HFF-Myc (cell line): ENCODE measurements at regions not wholly inside any gene's neighbourhood (a gene's known extent, or its start where the extent isn't known, plus 50 kb on each side); places are given as distances from the start of the nearest gene placed in this dataset.
"Not testable (repeated sequence)": the region's sequence is repeated elsewhere in the genome, so short reads cannot be mapped to it uniquely, and the experiment has no call there.

Experiments used
- DNase-seq: peaks from one replicate; pipeline ENCODE4 v3.0.0-alpha.2; 2011; ENCODE audit warnings: low read depth; ENCODE audit errors: extremely low read depth
- H3K4me3 ChIP-seq: replicated peaks from 2 replicates; pipeline ENCODE4 v1.5.1; 2011; ENCODE audit warnings: low read depth, mild to moderate bottlenecking, control low read depth, low read length
- TF ChIP-seq, protein P1 (sequence below): IDR thresholded peaks from 2 replicates; pipeline ENCODE4 v1.5.1; 2012; ENCODE audit warnings: mild to moderate bottlenecking, low read depth, low read length, control low read depth; ENCODE audit errors: missing control alignments

- DNase-seq: no peak
- H3K4me3 ChIP-seq: no peak overlapping the region
- TF ChIP-seq, protein P1, sequence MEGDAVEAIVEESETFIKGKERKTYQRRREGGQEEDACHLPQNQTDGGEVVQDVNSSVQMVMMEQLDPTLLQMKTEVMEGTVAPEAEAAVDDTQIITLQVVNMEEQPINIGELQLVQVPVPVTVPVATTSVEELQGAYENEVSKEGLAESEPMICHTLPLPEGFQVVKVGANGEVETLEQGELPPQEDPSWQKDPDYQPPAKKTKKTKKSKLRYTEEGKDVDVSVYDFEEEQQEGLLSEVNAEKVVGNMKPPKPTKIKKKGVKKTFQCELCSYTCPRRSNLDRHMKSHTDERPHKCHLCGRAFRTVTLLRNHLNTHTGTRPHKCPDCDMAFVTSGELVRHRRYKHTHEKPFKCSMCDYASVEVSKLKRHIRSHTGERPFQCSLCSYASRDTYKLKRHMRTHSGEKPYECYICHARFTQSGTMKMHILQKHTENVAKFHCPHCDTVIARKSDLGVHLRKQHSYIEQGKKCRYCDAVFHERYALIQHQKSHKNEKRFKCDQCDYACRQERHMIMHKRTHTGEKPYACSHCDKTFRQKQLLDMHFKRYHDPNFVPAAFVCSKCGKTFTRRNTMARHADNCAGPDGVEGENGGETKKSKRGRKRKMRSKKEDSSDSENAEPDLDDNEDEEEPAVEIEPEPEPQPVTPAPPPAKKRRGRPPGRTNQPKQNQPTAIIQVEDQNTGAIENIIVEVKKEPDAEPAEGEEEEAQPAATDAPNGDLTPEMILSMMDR: no peak
Measured at GRCh38 chr7:153065051-153065450, 305.5 kb downstream of the ACTR3B start.

- DNase-seq: no peak
- TF ChIP-seq, protein P1: no peak
- no peak overlapping the region for H3K4me3 ChIP-seq
Measured at GRCh38 chr7:153066711-153067110, 307.2 kb downstream of the ACTR3B start.

DNA sequence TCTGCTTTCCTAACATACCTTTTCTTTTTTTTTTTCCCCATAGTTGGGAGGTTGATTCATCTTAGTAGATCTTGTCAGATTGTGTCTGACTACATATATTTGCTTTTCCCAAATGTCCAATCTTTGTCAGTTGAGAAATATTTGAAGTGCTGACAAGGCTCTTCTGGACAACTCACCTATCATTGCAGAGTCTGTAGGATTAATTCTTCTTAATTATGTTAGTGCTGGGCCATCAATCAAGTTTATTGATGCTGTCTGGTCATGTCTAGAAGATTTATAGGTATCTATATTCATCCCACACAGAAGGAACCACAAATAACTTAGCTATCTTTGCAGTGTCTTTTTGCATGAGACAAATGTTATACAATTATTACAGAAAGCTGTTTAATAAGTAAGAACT, 310.6 kb downstream of the ACTR3B start:
- no peak for DNase-seq
- TF ChIP-seq, protein P1: no peak
- no peak overlapping the region for H3K4me3 ChIP-seq

- DNase-seq: no peak
- TF ChIP-seq, protein P1: no peak
- H3K4me3 ChIP-seq: no peak overlapping the region
Measured at GRCh38 chr7:153072806-153073205, 313.3 kb downstream of the ACTR3B start.

GRCh38 chr7:153076289-153076688, 316.7 kb downstream of the ACTR3B start:
- not testable (repeated sequence) for H3K4me3 ChIP-seq, DNase-seq

DNA sequence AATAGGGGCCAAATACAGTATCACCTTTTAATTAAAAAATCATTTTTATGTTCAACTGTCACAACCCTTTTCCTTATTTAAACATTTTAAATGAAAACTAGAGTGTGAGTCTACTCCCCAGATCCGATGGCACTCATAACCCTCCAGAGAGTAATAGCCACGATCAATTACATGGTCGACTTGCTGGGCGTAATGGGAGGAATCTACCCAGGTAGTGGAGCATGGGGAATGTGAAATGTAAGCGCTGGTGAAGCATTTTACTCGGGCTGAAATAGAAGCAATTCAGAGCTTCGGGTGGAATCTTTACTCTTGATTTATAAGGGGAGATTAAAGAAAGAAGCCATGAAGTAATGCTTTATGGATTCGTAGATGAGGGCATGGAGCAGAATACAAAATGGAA, 321.9 kb downstream of the ACTR3B start:
- no peak overlapping the region for H3K4me3 ChIP-seq
- TF ChIP-seq, protein P1: no peak
- DNase-seq: no peak

- H3K4me3 ChIP-seq: no peak overlapping the region
- DNase-seq: no peak
- TF ChIP-seq, protein P1: no peak
Measured at GRCh38 chr7:153084278-153084677, 324.7 kb downstream of the ACTR3B start.
